SK-N-SH (cell line): ENCODE measurements at regions not wholly inside any gene's neighbourhood (a gene's known extent, or its start where the extent isn't known, plus 50 kb on each side); places are given as distances from the start of the nearest gene placed in this dataset.

Source experiments
- CTCF ChIA-PET: fragments of 300-600, 350-600 bp; formaldehyde crosslinking; extraction: SDS; loops from one replicate; lab custom pipeline; 2021; lab: Yijun Ruan, JAX
- POLR2A ChIA-PET: fragments of 350-600 bp; sonication (Branson Sonifier 250); formaldehyde crosslinking; extraction: SDS; loops from one replicate; lab custom pipeline; 2020; ENCODE audit warnings: antibody characterized with exemption, inconsistent platforms; lab: Yijun Ruan, JAX
- DNase-seq: peaks from one replicate; pipeline ENCODE4 v3.0.0; 2012
- H2AFZ ChIP-seq: fragments of 200-600 bp; sonication (generic); 2 replicates; pipeline ENCODE4 v1.8.1; 2016; ENCODE audit warnings: antibody characterized with exemption, mild to moderate bottlenecking, low read depth
- H3F3A ChIP-seq: fragments of 200-600 bp; sonication (generic); replicated peaks from 2 replicates; pipeline ENCODE3; 2016; ENCODE audit warnings: antibody characterized with exemption, mild to moderate bottlenecking; ENCODE audit not compliant: insufficient read depth
- H3K27ac ChIP-seq, 2 experiments: fragments of 200-500 bp in 1 of 2; fragments of 200-600 bp in 1 of 2; sonication (Bioruptor generic) in 1 of 2; sonication (generic), shearing (Covaris generic) in 1 of 2; 2 replicates each; pipeline versions ENCODE4 v1.5.1 to v1.6.1; 2014 to 2016; ENCODE audit warnings: low read depth in 2 of 2, inconsistent platforms in 1 of 2, low read length in 1 of 2, mild to moderate bottlenecking in 1 of 2, mixed read lengths in 1 of 2
- H3K27me3 ChIP-seq: fragments of 200-600 bp; sonication (generic), shearing (Covaris generic); 2 replicates; pipeline ENCODE4 v1.6.1; 2016; ENCODE audit warnings: mixed run types; ENCODE audit not compliant: insufficient read depth
- H3K36me3 ChIP-seq, 2 experiments: fragments of 200-500 bp in 1 of 2; fragments of 200-600 bp in 1 of 2; sonication (Bioruptor generic) in 1 of 2; sonication (generic) in 1 of 2; replicated peaks in 1 of 2; 2 replicates each; pipeline versions ENCODE3 to v1.5.1; 2014 to 2016; ENCODE audit warnings: low read length in 1 of 2, mild to moderate bottlenecking in 1 of 2; ENCODE audit not compliant: insufficient read depth in 2 of 2, control insufficient read depth in 1 of 2
- H3K4me1 ChIP-seq, 2 experiments: fragments of 200-500 bp in 1 of 2; fragments of 200-600 bp in 1 of 2; sonication (Bioruptor generic) in 1 of 2; sonication (generic), shearing (Covaris generic) in 1 of 2; 2 replicates each; pipeline versions ENCODE4 v1.5.1 to v1.6.1; 2014 to 2016; ENCODE audit warnings: low read depth in 1 of 2, low read length in 1 of 2, mixed run types in 1 of 2; ENCODE audit not compliant: insufficient read depth in 2 of 2, control insufficient read depth in 1 of 2
- H3K4me2 ChIP-seq: fragments of 200-600 bp; sonication (generic), shearing (Covaris generic); 2 replicates; pipeline ENCODE4 v1.6.1; 2017; ENCODE audit warnings: mixed run types
- H3K4me3 ChIP-seq, 2 experiments: fragments of 200-500 bp in 1 of 2; fragments of 200-600 bp in 1 of 2; sonication (Bioruptor generic) in 1 of 2; sonication (generic), shearing (Covaris generic) in 1 of 2; 2 replicates each; pipeline versions ENCODE4 v1.5.1 to v1.8.1; 2014 to 2016; ENCODE audit warnings: low read depth in 2 of 2, inconsistent platforms in 1 of 2, low read length in 1 of 2, mild to moderate bottlenecking in 1 of 2, mixed read lengths in 1 of 2, moderate library complexity in 1 of 2
- H3K79me2 ChIP-seq: fragments of 200-600 bp; sonication (generic); 2 replicates; pipeline ENCODE4 v1.8.1; 2017; ENCODE audit warnings: mild to moderate bottlenecking; ENCODE audit not compliant: insufficient read depth
- H3K9ac ChIP-seq: fragments of 200-600 bp; sonication (generic); 2 replicates; pipeline ENCODE4 v1.6.1; 2017; ENCODE audit warnings: mixed run types
- H3K9me2 ChIP-seq: fragments of 200-600 bp; sonication (generic); 2 replicates; pipeline ENCODE4 v1.6.1; 2017; ENCODE audit warnings: mixed run types
- H3K9me3 ChIP-seq: fragments of 200-600 bp; sonication (generic); 2 replicates; pipeline ENCODE4 v1.6.1; 2017; ENCODE audit warnings: mixed run types, mild to moderate bottlenecking, moderate library complexity
- H4K20me1 ChIP-seq: fragments of 200-600 bp; sonication (generic); 2 replicates; pipeline ENCODE4 v1.6.1; 2017; ENCODE audit warnings: mild to moderate bottlenecking, mixed run types; ENCODE audit not compliant: insufficient read depth
- CHD2 ChIP-seq: fragments of 150-350 bp; IDR thresholded peaks from 2 replicates; pipeline ENCODE4 v1.6.1; 2018; ENCODE audit warnings: low read length; ENCODE audit not compliant: partially characterized antibody
- EP300 ChIP-seq, 2 experiments: IDR thresholded peaks; 2 replicates each; pipeline versions ENCODE4 v1.4.0 to v1.6.1; 2012; ENCODE audit warnings: borderline replicate concordance in 1 of 2, low read depth in 1 of 2, low read length in 1 of 2
- FOSL2 ChIP-seq: IDR thresholded peaks from 2 replicates; pipeline ENCODE4 v1.4.0; 2012; ENCODE audit warnings: low read depth, mild to moderate bottlenecking, moderate library complexity, borderline replicate concordance
- GATA2 ChIP-seq: sonication (generic); formaldehyde crosslinking; IDR thresholded peaks from 2 replicates; pipeline ENCODE4 v1.5.0; 2020; ENCODE audit warnings: mild to moderate bottlenecking, missing genetic modification reagents
- MXI1 ChIP-seq: IDR thresholded peaks from 2 replicates; pipeline ENCODE4 v1.6.1; 2012; ENCODE audit warnings: mild to moderate bottlenecking, low read depth, low read length, improper control_type of control experiment
- NFIC ChIP-seq: IDR thresholded peaks from 2 replicates; pipeline ENCODE4 v1.4.0; 2012; ENCODE audit warnings: borderline replicate concordance
- NRF1 ChIP-seq: IDR thresholded peaks from 2 replicates; pipeline ENCODE4 v1.6.1; 2012; ENCODE audit warnings: low read depth, mild to moderate bottlenecking, low read length
- POLR2AphosphoS5 ChIP-seq: IDR thresholded peaks from 2 replicates; pipeline ENCODE4 v1.6.1; 2012; ENCODE audit warnings: low read depth, low read length
- REST ChIP-seq: IDR thresholded peaks from 2 replicates; pipeline ENCODE4 v1.6.1; 2012; ENCODE audit warnings: mild to moderate bottlenecking, low read depth, low read length, moderate library complexity
- RFX5 ChIP-seq: IDR thresholded peaks from 2 replicates; pipeline ENCODE4 v1.6.1; 2012; ENCODE audit warnings: mild to moderate bottlenecking, improper control_type of control experiment, low read length
- SMC3 ChIP-seq: IDR thresholded peaks from 2 replicates; pipeline ENCODE4 v1.6.1; 2012; ENCODE audit warnings: low read depth, low read length, improper control_type of control experiment
- TAF1 ChIP-seq: IDR thresholded peaks from 2 replicates; pipeline ENCODE4 v1.6.1; 2012; ENCODE audit warnings: low read depth, mild to moderate bottlenecking, low read length, moderate library complexity, borderline replicate concordance
- TCF12 ChIP-seq: IDR thresholded peaks from 2 replicates; pipeline ENCODE4 v1.4.0; 2012
- TEAD4 ChIP-seq: IDR thresholded peaks from 2 replicates; pipeline ENCODE4 v1.4.0; 2012; ENCODE audit warnings: mild to moderate bottlenecking, borderline replicate concordance; ENCODE audit not compliant: insufficient read depth
- YY1 ChIP-seq: IDR thresholded peaks from 2 replicates; pipeline ENCODE4 v1.4.0; 2012; ENCODE audit warnings: low read depth, mild to moderate bottlenecking
- WGBS: methylation state at CpG from one replicate; pipeline ENCODE4 v1.1.6; 2017; ENCODE audit warnings: low lambda C conversion rate; 5-methylcytosine and 5-hydroxymethylcytosine counted together
- TF ChIP-seq, protein P1 (sequence below): IDR thresholded peaks from 2 replicates; pipeline ENCODE4 v1.4.0; 2012; ENCODE audit warnings: low read depth, borderline replicate concordance
- TF ChIP-seq, protein P2 (sequence below): fragments of 150-350 bp; IDR thresholded peaks from 2 replicates; pipeline ENCODE4 v1.6.1; 2017; ENCODE audit warnings: antibody characterized with exemption, low read length, low read depth, borderline replicate concordance

DNA sequence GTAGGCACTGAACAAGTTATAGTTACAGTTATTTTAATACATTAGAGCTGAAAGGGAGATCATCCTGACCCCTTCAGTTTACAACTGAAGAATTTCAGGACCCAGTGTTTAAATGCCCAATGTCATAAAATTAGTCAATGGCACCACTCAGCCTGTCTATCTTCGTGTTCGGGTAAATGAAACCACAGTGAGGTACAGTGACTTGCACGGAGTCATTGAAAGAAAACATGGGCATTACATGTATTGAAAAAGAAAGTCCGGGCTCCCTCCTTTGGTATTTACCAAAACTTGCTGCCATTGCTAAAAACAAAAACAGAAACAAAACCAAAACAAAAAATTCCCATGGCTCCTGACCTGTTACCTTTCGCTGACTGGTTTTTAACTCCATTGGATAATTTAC lies 131.7 kb downstream of the SH2D1A start:
- ChIA-PET CTCF (interaction anchor here (0.6 kb wide), 1 partner anchor 34 kb away, joined by 3 read pairs; no protein-coding TSS in a partner anchor), POLR2A (no interaction called here)
- H3K9ac ChIP-seq = no peak overlapping the region
- H3K36me3 ChIP-seq = no peaks in the 10 kb centered on the region
- no peak for TF ChIP-seq TEAD4
- no peaks in the 10 kb centered on the region for H3K27me3 ChIP-seq
- H3K4me2 ChIP-seq = no peak overlapping the region
- H2AFZ ChIP-seq = no peak overlapping the region
- 15% methylated on average over 5 of the region's 5 CpGs for WGBS
- no peaks in the 10 kb centered on the region for H3K9me3 ChIP-seq
- no peak overlapping the region for H3K4me3 ChIP-seq
- H3K27ac ChIP-seq = no peak overlapping the region
- no peaks in the 10 kb centered on the region for H4K20me1 ChIP-seq
- H3K9me2 ChIP-seq = no peaks in the 10 kb centered on the region
- H3F3A ChIP-seq = no peaks in the 10 kb centered on the region
- H3K79me2 ChIP-seq = no peaks in the 10 kb centered on the region
- no peak for DNase-seq
- no peaks in the 10 kb centered on the region for H3K4me1 ChIP-seq

GRCh38 chrX:124488412-124489161 lies 142.2 kb downstream of the SH2D1A start:
- Histone ChIP-seq H3K79me2 (no peaks in the 10 kb centered on the region), H3K27me3 (no peaks in the 10 kb centered on the region), H3K9me3 (no peaks in the 10 kb centered on the region), H3K4me1 (no peaks in the 10 kb centered on the region), H3F3A (no peaks in the 10 kb centered on the region), H3K27ac (no peak overlapping the region), H3K36me3 (no peaks in the 10 kb centered on the region), H3K4me2 (no peak overlapping the region), H2AFZ (no peak overlapping the region), H3K9me2 (no peaks in the 10 kb centered on the region), H4K20me1 (no peaks in the 10 kb centered on the region), H3K4me3 (no peak overlapping the region), H3K9ac (no peak overlapping the region)
- DNase-seq = no peak
- 25% methylated on average over 4 of the region's 4 CpGs for WGBS
- CTCF ChIA-PET = no interaction called here
- TF ChIP-seq CHD2 (no peak), SMC3 (no peak), FOSL2 (no peak), NFIC (no peak), POLR2AphosphoS5 (no peak), MXI1 (no peak), GATA2 (CRISPR knock-in tag) (no peak), RFX5 (no peak), TEAD4 (no peak)
- TF ChIP-seq, protein P1, sequence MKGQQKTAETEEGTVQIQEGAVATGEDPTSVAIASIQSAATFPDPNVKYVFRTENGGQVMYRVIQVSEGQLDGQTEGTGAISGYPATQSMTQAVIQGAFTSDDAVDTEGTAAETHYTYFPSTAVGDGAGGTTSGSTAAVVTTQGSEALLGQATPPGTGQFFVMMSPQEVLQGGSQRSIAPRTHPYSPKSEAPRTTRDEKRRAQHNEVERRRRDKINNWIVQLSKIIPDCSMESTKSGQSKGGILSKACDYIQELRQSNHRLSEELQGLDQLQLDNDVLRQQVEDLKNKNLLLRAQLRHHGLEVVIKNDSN = no peak
- POLR2A ChIA-PET = no interaction called here

DNA sequence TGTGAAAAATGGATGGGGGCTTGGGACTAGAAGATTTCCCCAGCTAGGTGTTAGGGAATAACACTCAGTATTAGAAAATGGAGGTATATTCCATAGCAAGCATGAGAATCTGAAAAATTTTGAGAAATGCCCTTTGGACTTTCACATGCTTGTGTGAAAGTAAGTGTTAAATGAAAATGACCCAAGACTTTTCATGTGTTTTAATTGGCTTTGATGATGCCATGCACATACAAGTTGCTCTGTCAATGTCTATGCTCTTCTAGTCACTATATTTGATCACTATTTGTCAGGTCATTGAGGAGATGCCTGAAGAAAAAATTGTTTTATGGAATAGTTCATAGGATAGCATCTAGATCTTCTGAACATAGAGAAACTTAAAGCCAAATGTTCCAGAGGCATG lies 147.6 kb downstream of the SH2D1A start:
- ChIA-PET POLR2A (no interaction called here), CTCF (no interaction called here)
- Histone ChIP-seq H3K79me2 (no peaks in the 10 kb centered on the region), H3K9me2 (no peaks in the 10 kb centered on the region), H3K9ac (no peak overlapping the region), H2AFZ (no peak overlapping the region), H3K9me3 (no peaks in the 10 kb centered on the region), H3K36me3 (no peaks in the 10 kb centered on the region), H3K4me2 (no peak overlapping the region), H4K20me1 (no peaks in the 10 kb centered on the region), H3K4me3 (no peak overlapping the region), H3F3A (no peaks in the 10 kb centered on the region), H3K27ac (no peak overlapping the region), H3K4me1 (no peaks in the 10 kb centered on the region), H3K27me3 (no peaks in the 10 kb centered on the region)
- no peak for DNase-seq
- TF ChIP-seq REST = no peak
- no peak for TF ChIP-seq YY1
- TF ChIP-seq MXI1 = no peak
- no peak for TF ChIP-seq TCF12
- TF ChIP-seq RFX5 = no peak
- no peak for TF ChIP-seq TAF1
- TF ChIP-seq GATA2 (CRISPR knock-in tag) = no peak
- TF ChIP-seq, protein P2, sequence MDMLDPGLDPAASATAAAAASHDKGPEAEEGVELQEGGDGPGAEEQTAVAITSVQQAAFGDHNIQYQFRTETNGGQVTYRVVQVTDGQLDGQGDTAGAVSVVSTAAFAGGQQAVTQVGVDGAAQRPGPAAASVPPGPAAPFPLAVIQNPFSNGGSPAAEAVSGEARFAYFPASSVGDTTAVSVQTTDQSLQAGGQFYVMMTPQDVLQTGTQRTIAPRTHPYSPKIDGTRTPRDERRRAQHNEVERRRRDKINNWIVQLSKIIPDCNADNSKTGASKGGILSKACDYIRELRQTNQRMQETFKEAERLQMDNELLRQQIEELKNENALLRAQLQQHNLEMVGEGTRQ = no peak
- no peak for TF ChIP-seq NRF1
- no peak for TF ChIP-seq EP300 (IDR thresholded peaks at IDR 0.05; ENCODE audit: borderline replicate concordance in 1 of 2, low read depth in 1 of 2, low read length in 1 of 2)
